Stomach (tissue), 8 donors: ENCODE measurements at regions not wholly inside any gene's neighbourhood (a gene's known extent, or its start where the extent isn't known, plus 50 kb on each side); places are given as distances from the start of the nearest gene placed in this dataset.

Experiments
- DNase-seq, 2 donors: peaks; one replicate each; pipeline versions ENCODE4 v3.0.0 to v3.0.0-alpha.2; 2013 to 2019
- H3K27ac ChIP-seq, 5 donors: fragments of 200-600 bp in 4 of 5; sonication (generic) in 4 of 5; one replicate each; pipeline ENCODE4 v1.5.1; 2013 to 2019; ENCODE audit warnings: mild to moderate bottlenecking in 1 of 5, moderate library complexity in 1 of 5
- H3K27me3 ChIP-seq, 3 donors: fragments of 200-600 bp; sonication (generic); one replicate each; pipeline ENCODE4 v1.5.1; 2017 to 2019; ENCODE audit warnings: mixed run types in 1 of 3
- H3K36me3 ChIP-seq, 4 donors: fragments of 200-600 bp; sonication (generic); 1 replicate in 3 of 4; 2 replicates in 1 of 4; pipeline ENCODE4 v1.5.1; 2016 to 2019
- H3K4me1 ChIP-seq, 4 donors: fragments of 200-600 bp; sonication (generic); one replicate each; pipeline ENCODE4 v1.5.1; 2016 to 2019
- H3K4me3 ChIP-seq, 4 donors: fragments of 200-600 bp; sonication (generic) in 3 of 4; one replicate each; pipeline ENCODE4 v1.5.1; 2016 to 2019; ENCODE audit warnings: mild to moderate bottlenecking in 1 of 4
- H3K9me3 ChIP-seq, 4 donors: fragments of 200-600 bp; sonication (generic); one replicate each; pipeline ENCODE4 v1.5.1; 2016 to 2019
- EP300 ChIP-seq: sonication (generic); formaldehyde crosslinking; IDR thresholded peaks from one replicate; pipeline ENCODE4 v1.6.1; 2017; ENCODE audit warnings: antibody characterized with exemption
- POLR2A ChIP-seq, 4 donors: fragments of 450-650 bp; IDR thresholded peaks; one replicate each; pipeline ENCODE4 v1.6.1; 2016; ENCODE audit warnings: antibody characterized with exemption in 4 of 4, control low read depth in 2 of 4, mild to moderate bottlenecking in 1 of 4, moderate library complexity in 1 of 4
- POLR2AphosphoS5 ChIP-seq, 3 donors: sonication (generic); formaldehyde crosslinking; IDR thresholded peaks; one replicate each; pipeline ENCODE4 v1.6.1; 2016; ENCODE audit warnings: antibody characterized with exemption in 3 of 3
- WGBS, 5 donors: extraction: QIAGEN DNeasy Blood & Tissue Kit in 3 of 5; methylation state at CpG; one replicate each; pipeline versions ENCODE4 v1.1.5 to v1.1.7; 2013 to 2018; 5-methylcytosine and 5-hydroxymethylcytosine counted together
- intact Hi-C: fragments of 100-400 bp; cut with DNase I; formaldehyde crosslinking; loops from one replicate; pipeline ENCODE4 v1.15.1; 2023; ENCODE audit warnings: low total_unique reads
- TF ChIP-seq, protein P1 (sequence below), 7 experiments: fragments of 450-650 bp in 4 of 7; fragments of 200-600 bp in 3 of 7; sonication (generic) in 3 of 7; IDR thresholded peaks; one replicate each; pipeline ENCODE4 v1.5.1; 2016 to 2019; ENCODE audit warnings: antibody characterized with exemption in 7 of 7, control low read depth in 2 of 7, mild to moderate bottlenecking in 1 of 7
- donor health status: healthy with polysubstance abuse.
- donor health status: Bipolar disorder and iron deficiency.
- donor health status: healthy.

DNA sequence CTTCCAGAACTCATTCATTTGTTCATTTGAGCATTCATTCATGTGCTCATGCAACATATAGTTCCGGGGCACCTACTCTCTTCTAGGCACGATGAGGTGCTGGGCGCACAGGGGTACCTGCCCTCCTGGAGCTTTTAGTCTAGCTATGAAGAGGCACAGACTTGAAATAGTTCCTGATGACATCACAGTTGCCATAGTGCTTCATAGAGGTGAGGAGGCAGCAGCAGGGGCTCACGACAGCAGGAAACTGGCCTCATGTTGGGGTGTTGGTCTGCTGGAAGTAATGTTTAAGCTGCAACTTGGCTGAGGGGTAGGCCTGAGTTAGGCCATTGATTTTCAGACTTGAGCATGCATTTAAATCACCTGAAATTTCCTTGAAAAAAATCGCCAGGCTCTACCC is 195.5 kb downstream of the PHETA1 start:
- Histone ChIP-seq H3K4me1 (peaks cover 0 to 4% (median under 1%) of the 10 kb centered on the region in 4 donors), H3K27me3 (peaks cover 0 to 40% (median 0%) of the 10 kb centered on the region in 3 donors), H3K4me3 (no peak overlapping the region), H3K27ac (no peak overlapping the region), H3K9me3 (no peaks in the 10 kb centered on the region), H3K36me3 (no peaks in the 10 kb centered on the region)
- intact Hi-C loops = no loop called here
- 76 to 85% (median 82%) methylated on average over 5 of the region's 5 CpGs for WGBS, 5 donors
- no peak for DNase-seq
- TF ChIP-seq EP300 (no peak), POLR2AphosphoS5 (IDR thresholded peaks at IDR 0.05) (no peak)
- TF ChIP-seq, protein P1, sequence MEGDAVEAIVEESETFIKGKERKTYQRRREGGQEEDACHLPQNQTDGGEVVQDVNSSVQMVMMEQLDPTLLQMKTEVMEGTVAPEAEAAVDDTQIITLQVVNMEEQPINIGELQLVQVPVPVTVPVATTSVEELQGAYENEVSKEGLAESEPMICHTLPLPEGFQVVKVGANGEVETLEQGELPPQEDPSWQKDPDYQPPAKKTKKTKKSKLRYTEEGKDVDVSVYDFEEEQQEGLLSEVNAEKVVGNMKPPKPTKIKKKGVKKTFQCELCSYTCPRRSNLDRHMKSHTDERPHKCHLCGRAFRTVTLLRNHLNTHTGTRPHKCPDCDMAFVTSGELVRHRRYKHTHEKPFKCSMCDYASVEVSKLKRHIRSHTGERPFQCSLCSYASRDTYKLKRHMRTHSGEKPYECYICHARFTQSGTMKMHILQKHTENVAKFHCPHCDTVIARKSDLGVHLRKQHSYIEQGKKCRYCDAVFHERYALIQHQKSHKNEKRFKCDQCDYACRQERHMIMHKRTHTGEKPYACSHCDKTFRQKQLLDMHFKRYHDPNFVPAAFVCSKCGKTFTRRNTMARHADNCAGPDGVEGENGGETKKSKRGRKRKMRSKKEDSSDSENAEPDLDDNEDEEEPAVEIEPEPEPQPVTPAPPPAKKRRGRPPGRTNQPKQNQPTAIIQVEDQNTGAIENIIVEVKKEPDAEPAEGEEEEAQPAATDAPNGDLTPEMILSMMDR (IDR thresholded peaks at IDR 0.05) = no peak

DNA sequence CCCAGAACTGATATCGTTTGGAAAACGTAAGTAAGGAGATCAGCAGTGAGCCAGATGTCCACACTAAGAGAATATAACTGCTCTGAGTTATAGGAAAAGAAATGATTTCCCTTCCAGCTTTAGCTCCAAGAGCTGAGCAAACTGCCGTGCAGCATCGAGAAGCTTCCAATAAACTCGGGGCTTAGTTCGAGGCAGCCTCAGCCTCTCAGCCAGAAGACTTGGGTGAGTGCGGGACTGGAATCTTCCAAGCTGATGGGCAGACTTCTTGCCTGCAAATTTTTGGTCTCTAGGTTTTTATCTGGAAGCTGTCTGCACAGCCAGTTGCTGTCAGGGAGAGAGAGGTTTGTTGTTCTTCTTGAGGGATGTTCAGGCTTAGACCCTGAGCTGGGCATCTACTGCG is 196.1 kb downstream of the PHETA1 start:
- Histone ChIP-seq H3K27ac (no peak overlapping the region), H3K4me3 (no peak overlapping the region), H3K27me3 (peaks cover 0 to 42% (median 0%) of the 10 kb centered on the region in 3 donors), H3K9me3 (no peaks in the 10 kb centered on the region), H3K4me1 (no peaks in the 10 kb centered on the region), H3K36me3 (no peaks in the 10 kb centered on the region)
- no peak for DNase-seq
- 62 to 78% (median 73%) methylated on average over 8 of the region's 8 CpGs for WGBS, 5 donors
- intact Hi-C loops = no loop called here
- TF ChIP-seq, protein P1 (IDR thresholded peaks at IDR 0.05) = no peak
- TF ChIP-seq POLR2A (IDR thresholded peaks at IDR 0.05) (no peak), POLR2AphosphoS5 (IDR thresholded peaks at IDR 0.05) (no peak), EP300 (no peak)

DNA sequence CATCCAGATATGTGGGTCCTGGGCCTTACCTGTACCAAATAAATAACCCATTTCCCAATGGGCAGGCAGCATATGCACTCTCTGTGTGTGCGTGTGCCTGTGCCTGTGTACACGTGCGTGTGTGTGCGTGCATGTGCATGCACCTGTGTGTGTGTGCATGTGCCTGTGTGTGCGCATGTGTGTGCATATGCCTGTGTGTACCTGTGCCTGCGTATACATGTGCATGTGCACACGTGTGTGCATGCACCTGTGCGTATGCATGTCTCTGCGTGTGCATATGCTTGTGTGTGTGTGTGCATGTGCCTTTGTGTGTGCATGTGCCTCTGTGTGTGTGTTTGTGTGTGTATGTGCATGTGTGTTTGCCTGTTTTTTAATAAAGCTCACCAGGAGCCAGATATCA is 197.1 kb downstream of the PHETA1 start:
- Histone ChIP-seq H3K9me3 (no peaks in the 10 kb centered on the region), H3K36me3 (no peaks in the 10 kb centered on the region), H3K27me3 (peaks cover 0 to 40% (median 0%) of the 10 kb centered on the region in 3 donors), H3K4me1 (no peaks in the 10 kb centered on the region), H3K4me3 (no peak overlapping the region), H3K27ac (no peak overlapping the region)
- intact Hi-C loops = no loop called here
- 80 to 95% (median 90%) methylated on average over 5 to 9 of the region's 9 CpGs for WGBS, 5 donors
- no peak for DNase-seq
- TF ChIP-seq, protein P1 (IDR thresholded peaks at IDR 0.05) = no peak
- no peak for TF ChIP-seq POLR2A (IDR thresholded peaks at IDR 0.05)
- TF ChIP-seq EP300 = no peak
- no peak for TF ChIP-seq POLR2AphosphoS5 (IDR thresholded peaks at IDR 0.05)

DNA sequence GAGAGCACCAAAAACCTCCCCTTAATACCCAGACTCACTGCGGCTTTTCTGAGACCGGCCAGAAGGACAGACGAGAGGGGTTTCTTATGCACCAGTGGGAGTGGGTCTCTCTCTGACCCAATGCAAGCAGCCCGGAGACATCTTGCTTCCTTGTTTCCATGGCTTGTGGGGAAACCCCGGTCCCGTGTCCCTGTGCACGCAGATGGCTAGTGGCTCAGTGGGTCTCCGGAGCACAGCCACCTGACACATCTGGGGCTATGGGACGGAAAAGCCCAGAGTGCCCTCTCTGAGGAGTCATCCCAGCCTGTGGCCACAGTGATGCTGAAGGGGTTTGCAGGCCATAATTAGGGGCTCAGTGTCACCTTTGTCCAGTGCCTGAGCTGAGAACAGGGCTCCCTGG is 197.6 kb downstream of the PHETA1 start:
- H3K4me3 ChIP-seq = no peak overlapping the region
- H3K4me1 ChIP-seq = no peaks in the 10 kb centered on the region
- no peak for DNase-seq
- no peaks in the 10 kb centered on the region for H3K9me3 ChIP-seq
- peaks cover 0 to 42% (median 0%) of the 10 kb centered on the region in 3 donors for H3K27me3 ChIP-seq
- 84 to 88% (median 86%) methylated on average over 6 to 9 of the region's 9 CpGs for WGBS, 5 donors
- no peaks in the 10 kb centered on the region for H3K36me3 ChIP-seq
- H3K27ac ChIP-seq = no peak overlapping the region
- intact Hi-C loops = no loop called here
- TF ChIP-seq, protein P1 (IDR thresholded peaks at IDR 0.05) = no peak
